ENCODE measurements at regions not wholly inside any gene's neighbourhood (a gene's known extent, or its start where the extent isn't known, plus 50 kb on each side); places are given as distances from the start of the nearest gene placed in this dataset.

GRCh38 chr5:167851416-167851815, 440.0 kb upstream of the WWC1 start:
- TF ChIP-seq CTCF (IDR thresholded peaks at IDR 0.05; ENCODE audit: poor library complexity), result no peak
- TF ChIP-seq EZH2 (IDR thresholded peaks at IDR 0.05; ENCODE audit: borderline replicate concordance), result no peak

Data from hepatocyte (in vitro differentiated cells).